AG10803 (cell line): ENCODE measurements at regions not wholly inside any gene's neighbourhood (a gene's known extent, or its start where the extent isn't known, plus 50 kb on each side); places are given as distances from the start of the nearest gene placed in this dataset.

Source experiments
- DNase-seq: peaks from one replicate; pipeline ENCODE4 v3.0.0; 2010; ENCODE audit warnings: low read depth
- H3K4me3 ChIP-seq: 2 replicates; pipeline ENCODE4 v1.5.1; 2011; ENCODE audit warnings: mild to moderate bottlenecking, low read length, control low read depth
- CTCF ChIP-seq: conservative IDR thresholded peaks from 2 replicates; pipeline ENCODE4 v1.5.1; 2011; ENCODE audit warnings: mild to moderate bottlenecking, low read length, control low read depth, inconsistent platforms

GRCh38 chr7:157487046-157487770, 150.4 kb downstream of the DNAJB6 start:
- DNase-seq = no peak
- no peak for TF ChIP-seq CTCF
- no peak overlapping the region for H3K4me3 ChIP-seq

- no peak for DNase-seq
- H3K4me3 ChIP-seq = no peak overlapping the region
- TF ChIP-seq CTCF = no peak
Observed at GRCh38 chr7:157488281-157488680, 151.5 kb downstream of the DNAJB6 start.

GRCh38 chr7:157488966-157489365, 152.2 kb downstream of the DNAJB6 start:
- no peak for TF ChIP-seq CTCF
- no peak for DNase-seq
- no peak overlapping the region for H3K4me3 ChIP-seq
